Stomach (tissue), 4 donors: ENCODE measurements at regions not wholly inside any gene's neighbourhood (a gene's known extent, or its start where the extent isn't known, plus 50 kb on each side); places are given as distances from the start of the nearest gene placed in this dataset.

Experiments used
- POLR2A ChIP-seq, 4 donors: fragments of 450-650 bp; IDR thresholded peaks; one replicate each; pipeline ENCODE4 v1.6.1; 2016; ENCODE audit warnings: antibody characterized with exemption in 4 of 4, control low read depth in 2 of 4, mild to moderate bottlenecking in 1 of 4, moderate library complexity in 1 of 4
- POLR2AphosphoS5 ChIP-seq, 3 donors: sonication (generic); formaldehyde crosslinking; IDR thresholded peaks; one replicate each; pipeline ENCODE4 v1.6.1; 2016; ENCODE audit warnings: antibody characterized with exemption in 3 of 3
- TF ChIP-seq, protein P1 (sequence below), 7 experiments: fragments of 450-650 bp in 4 of 7; fragments of 200-600 bp in 3 of 7; sonication (generic) in 3 of 7; IDR thresholded peaks; one replicate each; pipeline ENCODE4 v1.5.1; 2016 to 2019; ENCODE audit warnings: antibody characterized with exemption in 7 of 7, control low read depth in 2 of 7, mild to moderate bottlenecking in 1 of 7

GRCh38 chr2:16209799-16210198, 269.4 kb downstream of the MYCN start:
- TF ChIP-seq, protein P1, sequence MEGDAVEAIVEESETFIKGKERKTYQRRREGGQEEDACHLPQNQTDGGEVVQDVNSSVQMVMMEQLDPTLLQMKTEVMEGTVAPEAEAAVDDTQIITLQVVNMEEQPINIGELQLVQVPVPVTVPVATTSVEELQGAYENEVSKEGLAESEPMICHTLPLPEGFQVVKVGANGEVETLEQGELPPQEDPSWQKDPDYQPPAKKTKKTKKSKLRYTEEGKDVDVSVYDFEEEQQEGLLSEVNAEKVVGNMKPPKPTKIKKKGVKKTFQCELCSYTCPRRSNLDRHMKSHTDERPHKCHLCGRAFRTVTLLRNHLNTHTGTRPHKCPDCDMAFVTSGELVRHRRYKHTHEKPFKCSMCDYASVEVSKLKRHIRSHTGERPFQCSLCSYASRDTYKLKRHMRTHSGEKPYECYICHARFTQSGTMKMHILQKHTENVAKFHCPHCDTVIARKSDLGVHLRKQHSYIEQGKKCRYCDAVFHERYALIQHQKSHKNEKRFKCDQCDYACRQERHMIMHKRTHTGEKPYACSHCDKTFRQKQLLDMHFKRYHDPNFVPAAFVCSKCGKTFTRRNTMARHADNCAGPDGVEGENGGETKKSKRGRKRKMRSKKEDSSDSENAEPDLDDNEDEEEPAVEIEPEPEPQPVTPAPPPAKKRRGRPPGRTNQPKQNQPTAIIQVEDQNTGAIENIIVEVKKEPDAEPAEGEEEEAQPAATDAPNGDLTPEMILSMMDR (IDR thresholded peaks at IDR 0.05): no peak
- no peak for TF ChIP-seq POLR2A (IDR thresholded peaks at IDR 0.05)
- TF ChIP-seq POLR2AphosphoS5 (IDR thresholded peaks at IDR 0.05): no peak
